Daoy (cell line): ENCODE measurements at regions not wholly inside any gene's neighbourhood (a gene's known extent, or its start where the extent isn't known, plus 50 kb on each side); places are given as distances from the start of the nearest gene placed in this dataset.

Source experiments
- DNase-seq: peaks from one replicate; pipeline ENCODE4 v3.0.0-alpha.2; 2015; ENCODE audit warnings: low read depth

DNA sequence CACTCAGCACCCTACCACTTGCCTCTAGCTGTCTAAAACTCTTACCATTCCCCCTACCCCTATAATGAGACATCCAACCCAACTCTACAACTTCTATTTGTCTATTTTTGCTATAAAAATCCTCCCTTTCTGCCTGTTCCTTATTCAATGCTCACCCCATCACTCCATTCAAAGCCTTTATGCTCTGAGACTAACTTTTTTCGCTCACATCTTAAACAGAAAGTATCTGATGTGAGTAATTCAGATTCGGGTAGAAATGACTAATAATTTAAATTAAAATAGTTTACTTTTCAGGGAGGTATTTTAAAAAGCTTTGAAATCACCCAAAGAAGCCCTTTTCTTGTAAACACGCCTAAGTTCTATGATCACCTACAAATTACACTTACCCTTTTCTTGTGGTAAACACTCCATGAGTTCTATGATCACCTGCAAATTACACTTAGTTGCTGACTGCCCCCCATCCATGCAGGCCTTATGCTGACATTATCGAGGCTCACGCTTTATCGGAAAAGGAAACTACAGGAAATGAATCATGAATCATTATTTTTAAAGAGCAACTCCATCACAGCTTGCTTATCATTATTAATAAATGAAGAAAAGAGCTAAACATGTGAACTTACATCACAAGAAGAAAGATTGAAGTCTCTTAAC is 168.7 kb upstream of the PPP1R2C start:
- DNase-seq: no peak

DNA sequence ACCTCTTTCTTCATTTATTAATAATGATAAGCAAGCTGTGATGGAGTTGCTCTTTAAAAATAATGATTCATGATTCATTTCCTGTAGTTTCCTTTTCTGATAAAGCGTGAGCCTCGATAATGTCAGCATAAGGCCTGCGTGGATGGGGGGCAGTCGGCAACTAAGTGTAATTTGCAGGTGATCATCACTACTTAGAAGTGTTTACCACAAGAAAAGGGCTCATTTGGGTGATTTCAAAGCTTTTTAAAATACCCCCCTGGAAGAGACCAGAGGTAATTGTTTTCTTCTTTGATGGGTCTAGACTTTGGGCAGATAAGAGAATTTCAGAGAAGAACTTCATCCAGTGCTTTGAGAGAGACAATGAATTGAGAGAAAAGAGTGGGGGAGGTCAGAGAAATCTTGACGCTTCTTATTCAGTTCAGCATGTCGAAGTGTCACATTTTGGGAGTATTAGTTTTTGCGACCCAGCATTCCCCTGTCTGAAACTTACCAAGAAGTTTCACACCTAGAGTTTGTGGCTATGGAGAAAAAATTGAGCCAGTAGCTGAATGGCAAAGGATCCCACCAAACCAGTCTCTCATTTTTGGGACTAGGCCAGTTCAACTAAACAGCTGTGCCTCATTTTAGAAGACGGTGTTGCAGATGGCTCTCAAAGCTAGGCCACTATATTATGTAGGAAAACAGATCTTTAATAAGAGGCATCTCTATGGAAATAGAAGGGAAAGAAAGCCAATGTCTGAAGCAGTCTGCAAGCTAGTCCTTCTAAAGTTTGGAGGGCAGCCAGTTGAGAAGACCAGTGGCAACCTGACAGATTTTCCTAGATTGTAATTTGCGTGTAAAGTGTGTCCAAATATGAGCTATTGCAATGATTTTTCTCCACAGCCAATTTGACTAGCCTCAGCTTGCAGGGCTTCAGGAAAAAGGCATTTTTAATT is 171.0 kb upstream of the PPP1R2C start:
- no peak for DNase-seq

DNA sequence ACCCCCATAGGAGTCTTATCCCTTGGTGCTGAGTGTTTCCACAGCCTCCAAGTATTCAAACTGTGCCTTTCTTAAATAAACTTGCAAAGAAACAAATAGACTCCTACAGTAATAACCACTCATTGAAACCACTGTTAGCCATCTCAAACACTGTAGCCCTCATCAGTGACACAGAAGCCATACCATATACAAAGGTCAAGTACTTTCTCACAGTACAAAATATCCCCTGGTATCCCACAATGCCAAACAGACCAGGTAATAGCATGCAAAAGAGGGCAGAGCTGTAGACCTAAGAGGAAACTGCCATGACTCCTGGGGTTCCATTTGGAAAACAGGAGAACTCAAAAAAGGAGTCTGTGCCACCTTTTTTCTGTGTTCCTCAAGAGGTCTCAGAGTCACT is 173.8 kb upstream of the PPP1R2C start:
- no peak for DNase-seq

DNA sequence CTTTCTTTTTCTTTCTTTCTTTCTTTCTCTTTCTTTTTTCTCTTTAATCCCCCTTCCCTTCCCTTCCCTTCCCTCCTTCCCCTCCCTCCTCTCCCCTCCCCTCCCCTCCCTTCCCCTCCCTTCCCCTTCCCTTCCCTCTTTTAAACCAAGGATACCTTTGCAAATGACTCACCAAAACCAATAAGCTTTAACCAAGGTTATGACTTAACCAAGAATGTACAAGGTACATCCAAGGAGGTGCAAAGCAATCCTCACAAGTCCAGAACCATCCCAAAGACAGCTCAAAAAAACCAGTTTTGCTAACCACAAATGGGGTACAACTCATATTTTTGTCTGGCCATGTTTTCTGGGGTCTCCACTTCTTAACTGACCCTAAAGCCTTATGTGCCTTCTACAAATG is 174.7 kb upstream of the PPP1R2C start:
- no peak for DNase-seq

DNA sequence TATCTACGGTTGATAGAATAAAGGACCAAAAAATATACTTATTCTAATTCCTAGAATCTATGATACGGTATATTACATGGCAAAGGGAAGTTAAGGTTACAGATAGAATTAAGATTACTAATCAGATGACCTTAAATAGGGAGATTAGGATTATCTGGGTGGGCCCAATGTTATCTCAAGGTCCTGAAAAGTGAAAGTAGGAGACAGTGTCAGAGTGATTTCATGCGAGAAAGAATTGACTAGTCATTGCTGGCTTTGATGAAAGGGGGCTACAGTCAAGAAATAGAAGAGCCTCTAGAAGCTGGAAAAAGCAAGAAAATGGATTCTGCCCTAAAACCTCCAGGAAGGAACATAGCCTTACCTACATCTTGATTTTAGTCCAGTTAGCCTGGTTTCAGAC is 176.9 kb upstream of the PPP1R2C start:
- no peak for DNase-seq

DNA sequence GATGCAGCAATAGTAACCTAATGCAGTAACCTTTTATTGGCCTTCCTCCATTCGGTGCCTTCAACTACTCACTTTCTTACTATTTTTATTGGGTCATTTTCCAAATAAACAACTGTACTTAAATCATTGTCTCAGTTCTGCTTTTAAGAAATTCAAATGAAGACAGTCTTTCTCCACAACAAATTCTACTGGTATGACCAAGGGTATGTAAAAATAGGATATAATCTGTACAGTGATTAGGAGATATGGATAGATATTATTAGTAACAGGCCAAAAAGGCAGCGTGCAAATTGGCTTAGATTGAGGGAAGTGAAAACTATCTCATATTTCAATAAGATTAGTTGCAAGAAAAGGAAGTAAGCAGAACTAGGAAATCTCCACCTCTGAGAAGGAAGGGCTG is 177.4 kb upstream of the PPP1R2C start:
- DNase-seq: no peak

DNA sequence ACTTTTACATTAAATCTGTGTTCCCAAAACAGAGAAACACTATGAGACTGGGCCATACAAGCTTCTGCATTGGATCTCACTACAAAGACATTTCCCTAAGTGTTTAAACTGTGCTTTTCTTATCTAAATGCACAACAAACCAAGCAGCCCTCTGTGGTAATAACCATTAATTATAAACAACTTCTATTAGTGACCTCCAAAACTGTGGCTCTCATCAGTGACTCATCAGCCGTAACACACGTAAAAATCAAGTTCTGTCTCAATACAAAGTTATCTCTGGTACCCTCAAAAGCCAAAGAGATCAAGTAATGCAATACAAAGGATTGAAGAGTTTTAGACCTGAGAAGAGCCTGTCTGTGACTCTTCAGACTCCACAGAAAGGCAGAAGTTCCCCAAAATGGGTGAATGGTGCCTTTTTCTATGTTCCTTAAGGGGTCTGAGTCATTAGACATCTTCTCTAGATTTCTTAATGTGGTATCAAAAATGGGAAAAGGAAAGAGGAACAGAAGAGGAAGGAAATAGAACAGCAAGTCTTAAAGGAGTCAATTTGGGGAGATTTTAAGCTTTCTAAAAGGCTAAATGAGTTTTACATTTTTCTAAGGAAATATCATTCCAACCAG is 189.8 kb upstream of the PPP1R2C start:
- DNase-seq: no peak

DNA sequence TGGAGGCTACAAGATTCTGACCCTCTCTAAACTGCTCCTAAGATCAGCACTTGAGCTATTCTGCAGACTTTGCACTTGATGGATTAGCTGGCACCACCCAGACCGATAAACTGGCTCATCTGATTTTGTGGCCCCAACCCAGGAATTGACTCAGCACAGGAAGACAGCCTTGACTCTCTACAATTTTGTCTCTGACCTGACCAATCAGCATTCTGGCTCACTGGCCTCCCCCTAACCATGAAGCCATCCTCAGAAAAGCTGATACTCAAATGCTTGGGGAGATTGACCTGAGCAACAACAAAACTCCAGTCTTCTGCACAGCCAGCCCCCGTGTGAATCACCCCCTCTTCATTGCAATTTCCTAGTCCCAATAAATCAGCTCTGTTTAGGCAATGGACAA is 195.4 kb upstream of the PPP1R2C start:
- DNase-seq: no peak

DNA sequence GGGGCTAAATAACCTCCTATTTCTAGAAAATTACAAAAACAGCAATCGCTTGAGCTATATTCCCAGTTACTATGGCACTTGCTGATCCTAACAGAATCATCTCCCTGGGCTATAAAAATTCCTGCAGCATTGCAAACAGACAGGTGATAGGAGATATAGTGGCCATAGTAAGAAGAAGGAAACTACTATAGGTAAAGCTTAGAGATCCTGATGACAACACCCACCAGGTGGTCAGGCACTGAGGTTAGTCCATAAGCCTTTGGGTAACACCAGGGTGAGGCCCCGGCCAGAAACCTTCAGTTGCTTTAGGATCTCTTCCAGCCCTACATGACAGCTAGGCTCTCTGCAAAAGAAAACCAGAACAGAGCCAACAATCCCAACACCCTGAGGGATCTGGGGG is 197.9 kb upstream of the PPP1R2C start:
- DNase-seq: no peak

DNA sequence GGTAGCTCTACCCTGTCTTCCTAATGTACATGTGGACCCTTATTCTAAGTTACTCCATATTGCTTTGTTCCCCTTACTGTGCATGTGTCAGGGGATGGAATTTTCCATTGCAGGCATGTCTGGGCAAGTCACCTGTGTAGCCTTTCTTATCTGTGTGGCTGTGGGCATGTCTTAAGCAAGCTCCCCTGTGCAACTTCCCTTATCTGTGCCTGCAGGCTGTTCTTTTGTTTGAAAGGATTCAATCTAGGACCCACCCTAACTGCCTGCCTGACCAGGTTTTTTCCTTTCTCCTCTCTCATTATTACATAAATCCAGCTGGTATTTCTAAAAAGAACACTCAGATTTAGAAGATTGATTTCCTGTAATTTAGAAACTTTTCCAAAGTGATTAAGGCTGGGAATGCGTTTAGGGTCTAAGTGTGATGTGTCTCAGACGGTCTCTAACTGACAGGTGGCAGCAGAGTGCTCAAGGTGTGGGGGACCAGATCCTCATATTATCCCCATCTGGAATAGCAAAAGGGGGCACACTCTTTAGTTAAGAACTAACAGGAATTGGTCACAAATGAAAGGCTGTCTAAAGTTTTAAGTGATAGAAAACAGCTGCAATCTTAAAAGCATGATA is 198.9 kb upstream of the PPP1R2C start:
- no peak for DNase-seq

DNA sequence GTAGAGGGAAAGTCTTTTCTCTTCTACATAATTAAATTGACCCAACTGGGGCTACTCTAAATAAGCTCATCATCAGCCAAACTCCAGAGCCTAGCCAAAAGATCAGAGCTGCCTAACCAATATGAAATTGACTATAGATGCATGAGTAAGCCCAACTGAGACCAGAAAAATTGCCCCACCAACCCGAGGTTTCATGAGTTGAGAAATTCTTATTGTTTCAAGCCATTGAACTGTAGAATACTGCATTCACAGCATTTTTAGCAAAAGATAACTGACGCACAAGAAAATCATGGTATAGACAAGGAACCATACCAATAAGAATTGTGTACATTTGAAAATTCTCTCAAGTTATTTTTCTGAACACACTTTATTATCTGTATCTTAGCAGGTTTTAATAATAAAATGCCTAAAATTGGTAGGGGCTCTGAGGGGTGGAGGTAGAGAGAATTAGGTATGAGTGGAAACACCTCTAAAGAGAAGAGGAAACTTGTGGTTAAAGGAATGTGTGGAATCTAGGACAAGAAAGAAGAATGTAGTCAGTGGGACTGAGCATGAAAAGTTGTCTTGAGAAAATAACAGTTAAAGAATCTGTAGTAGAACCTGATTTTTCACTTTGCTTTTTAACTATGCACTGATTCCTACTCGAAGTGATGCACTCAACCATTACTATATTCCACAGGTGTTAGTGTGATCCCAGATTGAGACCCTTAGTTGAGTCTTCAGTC is 200.9 kb upstream of the PPP1R2C start:
- no peak for DNase-seq

DNA sequence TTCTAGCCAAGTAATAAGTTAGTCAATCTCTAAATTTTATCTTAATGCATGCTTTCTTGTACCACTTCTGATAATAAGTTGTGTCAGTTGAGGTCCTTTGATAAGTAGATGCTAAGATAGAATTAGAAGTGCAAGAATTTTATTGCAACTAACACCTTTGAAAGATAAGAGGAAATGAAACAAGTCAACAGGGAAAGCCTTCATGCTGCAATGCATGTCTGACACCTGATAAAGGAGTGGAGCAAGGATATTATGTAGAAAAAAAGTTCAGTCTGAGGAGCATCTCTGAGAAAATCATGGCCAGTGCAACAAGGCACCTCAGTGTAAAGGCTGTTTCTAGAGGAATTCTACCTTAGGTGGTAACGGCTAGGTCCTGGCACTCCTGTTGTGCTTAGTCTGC is 210.7 kb upstream of the PPP1R2C start:
- DNase-seq: no peak

DNA sequence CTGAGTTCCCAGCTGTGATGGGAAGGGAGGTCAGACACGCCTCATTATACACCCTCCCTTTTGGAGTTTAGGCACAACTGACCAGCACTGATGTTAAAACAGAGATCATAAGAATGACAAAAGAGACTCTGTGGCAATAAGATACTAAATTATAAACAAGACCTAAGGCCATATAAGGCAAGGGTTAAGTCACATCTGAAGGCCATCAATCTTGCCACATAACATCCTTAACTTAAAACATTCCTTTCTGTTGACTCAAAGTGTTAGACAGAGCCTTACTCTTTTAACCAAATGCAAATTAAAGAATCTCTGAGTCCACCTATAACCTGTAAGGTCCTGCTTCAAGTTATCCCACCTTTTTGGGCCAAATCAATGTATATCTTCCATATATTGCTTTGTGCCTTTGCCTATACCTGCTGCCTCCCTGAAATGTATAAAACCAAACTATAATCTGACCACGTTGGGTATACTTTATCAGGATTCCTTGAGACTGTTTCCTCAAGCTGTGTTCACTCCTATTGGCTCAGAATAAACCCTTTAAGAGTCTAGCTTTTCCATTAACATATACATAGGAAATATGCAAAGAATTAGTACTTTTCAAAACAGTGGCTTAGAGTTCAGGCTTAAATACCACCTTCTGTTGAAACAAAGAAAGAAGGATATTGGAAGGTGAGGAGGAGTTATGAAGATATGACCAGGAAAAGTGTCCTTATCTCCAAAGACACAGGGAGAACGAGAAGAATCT is 214.4 kb upstream of the PPP1R2C start:
- no peak for DNase-seq

DNA sequence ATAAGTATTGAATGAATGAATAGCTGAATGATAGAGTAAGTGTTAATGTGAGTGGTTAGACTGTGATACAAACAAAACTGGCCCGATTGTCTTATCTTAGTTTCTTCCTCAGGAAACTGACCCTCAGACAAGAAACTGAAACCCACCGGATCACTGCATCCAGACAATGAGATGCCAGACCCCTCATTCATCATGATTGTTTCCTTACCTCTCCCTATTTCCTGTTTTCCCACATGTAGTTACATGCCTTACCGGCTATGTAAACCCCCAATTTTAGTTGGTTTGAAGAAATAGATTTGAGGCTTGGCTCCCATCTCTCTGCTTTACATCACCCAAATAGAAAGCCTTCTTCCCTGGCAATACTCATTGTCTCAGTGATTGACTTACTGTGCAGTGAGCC is 218.9 kb upstream of the PPP1R2C start:
- no peak for DNase-seq

DNA sequence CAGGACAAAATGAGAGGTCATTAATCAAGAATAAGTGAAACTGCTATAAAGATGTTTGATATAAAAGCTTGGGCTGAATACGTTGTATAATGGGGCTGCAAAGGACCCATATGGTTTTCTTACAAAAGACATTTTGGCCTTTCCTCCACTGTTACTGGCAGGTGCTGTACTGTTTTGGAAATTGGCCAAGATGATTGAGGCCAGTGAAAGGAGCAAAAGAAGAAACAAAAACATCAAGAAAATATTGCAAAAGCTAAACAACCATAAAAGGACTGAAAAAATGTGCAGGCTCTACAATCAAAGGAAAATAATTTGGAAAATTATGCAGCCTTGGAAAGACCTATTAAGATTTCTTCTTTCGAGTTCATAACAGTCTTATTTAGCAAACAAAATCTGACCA is 222.2 kb upstream of the PPP1R2C start:
- DNase-seq: no peak

DNA sequence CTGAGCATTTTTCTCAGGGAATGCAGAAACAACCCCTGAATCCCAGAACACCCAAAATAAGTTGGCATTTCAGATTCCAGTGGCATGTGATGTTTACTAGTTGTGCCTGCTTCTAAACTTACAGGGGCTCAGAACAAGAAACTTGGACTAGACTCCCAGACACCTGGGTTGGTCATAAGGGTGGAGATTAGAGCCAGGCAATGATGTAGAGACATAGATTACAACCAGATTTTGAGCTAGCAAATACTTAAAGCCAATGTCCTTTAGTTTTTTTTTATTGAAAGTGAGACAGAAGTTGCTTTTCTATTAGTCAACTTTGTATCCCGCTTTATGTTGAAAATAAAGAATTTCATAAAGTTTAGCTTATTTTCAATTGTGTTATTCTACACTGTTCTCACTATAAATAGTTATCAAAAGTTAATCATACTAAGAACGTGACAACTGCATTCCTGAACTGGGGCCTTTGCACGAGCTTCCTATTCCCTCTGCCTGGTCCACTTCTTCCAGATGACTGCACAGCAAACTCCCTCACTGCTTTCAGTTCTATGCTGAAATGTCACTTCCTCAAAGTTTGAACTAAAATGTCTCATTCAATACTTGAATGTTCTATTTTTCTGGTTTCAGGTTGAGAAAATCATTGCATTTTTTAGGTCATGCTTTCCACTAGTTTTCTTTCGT is 224.7 kb upstream of the PPP1R2C start:
- no peak for DNase-seq

DNA sequence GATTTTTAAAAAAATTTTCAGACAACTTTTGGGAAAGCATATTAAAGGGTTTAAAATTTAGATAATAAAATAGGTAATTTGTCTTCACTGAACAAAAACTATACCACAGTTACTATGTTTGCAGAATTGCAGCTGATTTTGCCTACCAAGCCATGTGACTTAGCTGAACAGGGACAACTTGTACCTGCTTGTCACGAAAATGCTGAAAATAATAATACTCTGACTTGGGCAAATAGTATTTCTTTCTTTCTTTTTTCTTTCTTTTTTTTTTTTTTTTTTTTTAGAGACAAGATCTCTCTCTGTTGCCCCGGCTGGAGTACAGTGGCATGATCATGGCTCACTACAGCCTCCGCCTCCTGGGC is 225.2 kb upstream of the PPP1R2C start:
- no peak for DNase-seq

DNA sequence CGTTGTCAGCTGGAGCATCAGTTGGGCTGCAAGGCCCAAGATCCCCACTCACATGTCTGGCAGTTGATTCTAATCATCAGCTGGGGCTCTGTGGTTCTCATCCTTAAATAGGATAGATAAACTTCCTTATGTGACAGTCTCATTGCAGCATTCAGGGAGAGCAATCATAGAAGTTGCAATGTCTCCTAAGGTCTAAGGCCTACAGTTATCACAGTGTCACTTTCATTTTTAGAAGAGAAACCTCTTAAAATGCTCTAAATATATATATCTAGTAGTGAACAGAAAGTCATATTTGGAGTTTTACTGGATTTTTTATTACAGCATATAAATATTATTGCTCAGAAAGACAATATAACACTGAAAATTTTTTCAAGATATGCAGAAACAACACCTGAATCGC is 226.0 kb upstream of the PPP1R2C start:
- no peak for DNase-seq

DNA sequence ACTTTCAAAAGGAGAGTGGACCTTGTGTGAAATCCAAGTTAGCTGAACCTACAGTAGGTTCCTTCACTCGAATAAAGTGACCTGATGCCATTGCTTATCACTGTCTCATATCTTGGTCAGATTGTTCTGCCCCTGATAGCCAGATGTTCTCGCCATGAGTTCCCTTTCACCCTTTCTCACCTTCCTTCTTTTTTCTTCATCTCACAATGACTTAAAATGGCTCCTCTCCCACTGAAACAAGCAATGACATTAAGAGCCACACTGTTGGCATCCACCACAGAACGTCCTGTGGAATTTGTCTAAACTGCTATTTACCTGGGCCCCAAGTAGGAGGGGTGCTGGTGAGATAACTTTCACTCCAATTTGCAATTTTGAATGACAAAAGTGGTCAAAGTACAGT is 227.6 kb upstream of the PPP1R2C start:
- DNase-seq: no peak

DNA sequence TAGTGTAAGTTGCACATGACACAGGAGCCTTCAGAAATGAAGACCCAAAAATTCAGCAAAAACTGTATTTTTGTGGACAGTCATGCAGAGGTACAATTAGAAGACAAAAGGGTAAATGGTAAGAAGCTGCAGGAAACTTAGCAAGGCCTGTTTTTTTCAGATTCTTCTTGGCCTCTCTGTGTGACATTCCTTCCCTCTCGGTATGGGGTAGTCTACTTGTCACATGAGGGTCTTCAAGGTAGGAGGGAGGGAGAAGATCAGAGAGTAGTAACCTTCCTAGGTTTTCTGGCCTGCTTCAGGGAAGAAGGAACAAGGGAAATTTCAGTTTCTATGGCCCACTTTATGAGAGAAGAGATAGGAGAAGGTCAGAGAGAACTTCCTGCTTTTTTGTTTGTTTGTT is 230.4 kb upstream of the PPP1R2C start:
- no peak for DNase-seq

DNA sequence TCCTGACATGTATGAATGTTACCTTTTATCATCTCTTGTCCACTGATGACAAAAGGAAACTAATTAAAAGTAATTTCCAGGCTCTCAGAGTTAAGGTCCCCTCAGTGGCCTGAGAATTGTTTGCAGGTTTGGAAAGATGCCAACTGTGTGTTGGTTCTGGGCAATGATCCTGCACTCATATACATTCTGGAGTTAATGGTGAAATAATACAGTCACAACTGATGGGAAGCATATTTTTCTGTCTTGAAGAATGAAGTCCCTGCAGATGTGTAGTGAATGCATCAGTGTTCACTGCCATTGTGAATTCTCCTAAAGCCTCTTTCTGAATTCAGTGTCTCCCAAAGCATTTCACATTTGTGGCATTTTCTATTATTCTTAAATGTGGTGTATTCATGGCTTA is 238.1 kb upstream of the PPP1R2C start:
- no peak for DNase-seq
